HG02885 (cell line): ENCODE measurements at regions not wholly inside any gene's neighbourhood (a gene's known extent, or its start where the extent isn't known, plus 50 kb on each side); places are given as distances from the start of the nearest gene placed in this dataset.
A peak's percentile ranks its signal among the peaks of the same experiment; 100 is the strongest.
"Not testable (repeated sequence)": the region's sequence is repeated elsewhere in the genome, so short reads cannot be mapped to it uniquely, and the experiment has no call there.

Experiments used
- ATAC-seq: cut with Tn5 transposase; IDR thresholded peaks from one replicate; pipeline ENCODE4 v1.9.1; 2021; ENCODE audit warnings: mild to moderate bottlenecking; ENCODE audit not compliant: unreplicated experiment, poor library complexity

GRCh38 chr5:152185547-152186245 is 219.4 kb downstream of the NMUR2 start:
- no peak for ATAC-seq

- no peak for ATAC-seq
Measured at GRCh38 chr5:152184266-152184665, 220.8 kb downstream of the NMUR2 start.

- no peak for ATAC-seq
Measured at GRCh38 chr5:152181461-152181860, 223.6 kb downstream of the NMUR2 start.

GRCh38 chr5:152178350-152178699 is 226.8 kb downstream of the NMUR2 start:
- ATAC-seq: no peak

- no peak for ATAC-seq
Measured at GRCh38 chr5:152177626-152178349, 227.3 kb downstream of the NMUR2 start.

- no peak for ATAC-seq
Measured at GRCh38 chr5:152171888-152172287, 233.2 kb downstream of the NMUR2 start.

- ATAC-seq: no peak
Measured at GRCh38 chr5:152170350-152170749, 234.7 kb downstream of the NMUR2 start.

- no peak for ATAC-seq
Measured at GRCh38 chr5:152164860-152165259, 240.2 kb upstream of the GLRA1 start.

GRCh38 chr5:152159894-152160293 is 235.2 kb upstream of the GLRA1 start:
- ATAC-seq: not testable (repeated sequence)

GRCh38 chr5:152154452-152154851 is 229.8 kb upstream of the GLRA1 start:
- not testable (repeated sequence) for ATAC-seq

GRCh38 chr5:152151940-152152339 is 227.3 kb upstream of the GLRA1 start:
- no peak for ATAC-seq

- ATAC-seq: no peak
Measured at GRCh38 chr5:152151113-152151512, 226.5 kb upstream of the GLRA1 start.

GRCh38 chr5:152147286-152147685 is 222.6 kb upstream of the GLRA1 start:
- ATAC-seq: no peak

- ATAC-seq: no peak
Measured at GRCh38 chr5:152146566-152146965, 221.9 kb upstream of the GLRA1 start.

- ATAC-seq: no peak
Measured at GRCh38 chr5:152144556-152144955, 219.9 kb upstream of the GLRA1 start.

- ATAC-seq: no peak
Measured at GRCh38 chr5:152144030-152144429, 219.4 kb upstream of the GLRA1 start.

GRCh38 chr5:152142840-152143469 is 218.3 kb upstream of the GLRA1 start:
- peak; percentile 86 for ATAC-seq

- ATAC-seq: no peak
Measured at GRCh38 chr5:152140347-152140746, 215.7 kb upstream of the GLRA1 start.

GRCh38 chr5:152137063-152137462 is 212.4 kb upstream of the GLRA1 start:
- ATAC-seq: no peak

GRCh38 chr5:152136321-152136720 is 211.7 kb upstream of the GLRA1 start:
- no peak for ATAC-seq

GRCh38 chr5:152135827-152136226 is 211.2 kb upstream of the GLRA1 start:
- ATAC-seq: no peak
